ENCODE measurements at regions not wholly inside any gene's neighbourhood (a gene's known extent, or its start where the extent isn't known, plus 50 kb on each side); places are given as distances from the start of the nearest gene placed in this dataset.
"Not testable (repeated sequence)": the region's sequence is repeated elsewhere in the genome, so short reads cannot be mapped to it uniquely, and the experiment has no call there.

GRCh38 chr13:80830431-80830830, 489.5 kb upstream of the SPRY2 start:
- DNase-seq = no peak

- DNase-seq = no peak
Measured at GRCh38 chr13:80828759-80829158, 487.8 kb upstream of the SPRY2 start.

GRCh38 chr13:80825276-80825675, 484.4 kb upstream of the SPRY2 start:
- DNase-seq = no peak

GRCh38 chr13:80824229-80824628, 483.3 kb upstream of the SPRY2 start:
- no peak for DNase-seq

- no peak for DNase-seq
Measured at GRCh38 chr13:80823472-80823871, 482.5 kb upstream of the SPRY2 start.

GRCh38 chr13:80821466-80821865, 480.5 kb upstream of the SPRY2 start:
- DNase-seq = no peak

- DNase-seq = no peak
Measured at GRCh38 chr13:80817979-80818378, 477.1 kb upstream of the SPRY2 start.

GRCh38 chr13:80814541-80814940, 473.6 kb upstream of the SPRY2 start:
- no peak for DNase-seq

GRCh38 chr13:80810294-80810693, 469.4 kb upstream of the SPRY2 start:
- not testable (repeated sequence) for DNase-seq

GRCh38 chr13:80802946-80803345, 462.0 kb upstream of the SPRY2 start:
- no peak for DNase-seq

GRCh38 chr13:80798576-80799133, 457.7 kb upstream of the SPRY2 start:
- DNase-seq = no peak

- no peak for DNase-seq
Measured at GRCh38 chr13:80787604-80788003, 446.7 kb upstream of the SPRY2 start.

GRCh38 chr13:80783926-80784565, 443.1 kb upstream of the SPRY2 start:
- no peak for DNase-seq

GRCh38 chr13:80782441-80782840, 441.5 kb upstream of the SPRY2 start:
- DNase-seq = no peak

GRCh38 chr13:80778297-80778696, 437.4 kb upstream of the SPRY2 start:
- no peak for DNase-seq

- no peak for DNase-seq
Measured at GRCh38 chr13:80757694-80758093, 416.8 kb upstream of the SPRY2 start.

- no peak for DNase-seq
Measured at GRCh38 chr13:80755910-80756309, 415.0 kb upstream of the SPRY2 start.

- DNase-seq = no peak
Measured at GRCh38 chr13:80754441-80754840, 413.5 kb upstream of the SPRY2 start.

- DNase-seq = no peak
Measured at GRCh38 chr13:80753866-80754265, 412.9 kb upstream of the SPRY2 start.

- no peak for DNase-seq
Measured at GRCh38 chr13:80751854-80752253, 410.9 kb upstream of the SPRY2 start.

GRCh38 chr13:80744147-80744914, 403.4 kb upstream of the SPRY2 start:
- DNase-seq = no peak

- no peak for DNase-seq
Measured at GRCh38 chr13:80742033-80742432, 401.1 kb upstream of the SPRY2 start.

GRCh38 chr13:80740071-80740470, 399.1 kb upstream of the SPRY2 start:
- DNase-seq = no peak

GRCh38 chr13:80737513-80737912, 396.6 kb upstream of the SPRY2 start:
- DNase-seq = no peak

Measured in activated gamma-delta T cell (primary cell).